KMS-11 (cell line): ENCODE measurements at regions not wholly inside any gene's neighbourhood (a gene's known extent, or its start where the extent isn't known, plus 50 kb on each side); places are given as distances from the start of the nearest gene placed in this dataset.

Experiments
- H2AFZ ChIP-seq: fragments of 200-600 bp; sonication (generic); 2 replicates; pipeline ENCODE4 v1.6.1; 2016; ENCODE audit warnings: antibody characterized with exemption, mixed run types, low read depth
- H3K27ac ChIP-seq: fragments of 200-600 bp; sonication (generic); 2 replicates; pipeline ENCODE4 v1.6.1; 2016; ENCODE audit warnings: mild to moderate bottlenecking, mixed run types
- H3K27me3 ChIP-seq: fragments of 200-600 bp; sonication (generic); 2 replicates; pipeline ENCODE4 v1.6.1; 2017; ENCODE audit warnings: mild to moderate bottlenecking, low read depth, mixed run types, moderate library complexity; ENCODE audit not compliant: insufficient read depth
- H3K36me3 ChIP-seq: fragments of 200-600 bp; sonication (generic); 2 replicates; pipeline ENCODE4 v1.6.1; 2017; ENCODE audit warnings: mild to moderate bottlenecking, mixed run types; ENCODE audit not compliant: insufficient read depth
- H3K4me1 ChIP-seq: fragments of 200-600 bp; sonication (generic); 2 replicates; pipeline ENCODE4 v1.6.1; 2016; ENCODE audit warnings: mild to moderate bottlenecking, low read depth, mixed run types; ENCODE audit not compliant: poor library complexity, severe bottlenecking
- H3K4me2 ChIP-seq: fragments of 200-600 bp; sonication (generic); 2 replicates; pipeline ENCODE4 v1.7.0; 2016; ENCODE audit warnings: mild to moderate bottlenecking, mixed run types
- H3K4me3 ChIP-seq: fragments of 200-600 bp; sonication (generic); IDR thresholded peaks from 2 replicates; pipeline ENCODE4 v1.6.1; 2017; ENCODE audit warnings: low read depth, low read length, mixed read lengths; ENCODE audit not compliant: insufficient read depth
- H3K79me2 ChIP-seq: fragments of 200-600 bp; sonication (generic); 2 replicates; pipeline ENCODE4 v1.6.1; 2016; ENCODE audit warnings: low read depth, mixed run types; ENCODE audit not compliant: insufficient read depth
- H3K9ac ChIP-seq: fragments of 200-600 bp; sonication (generic); 2 replicates; pipeline ENCODE4 v1.6.1; 2016; ENCODE audit warnings: mild to moderate bottlenecking, mixed run types
- H4K20me1 ChIP-seq: fragments of 200-600 bp; sonication (generic); 2 replicates; pipeline ENCODE4 v1.6.1; 2016; ENCODE audit warnings: mild to moderate bottlenecking, mixed run types; ENCODE audit not compliant: insufficient read depth
- TF ChIP-seq, protein P1 (sequence below): fragments of 200-600 bp; sonication (generic); conservative IDR thresholded peaks from 2 replicates; pipeline ENCODE4 v1.6.1; 2017; ENCODE audit warnings: low read depth, mild to moderate bottlenecking, antibody characterized with exemption, low read length, moderate library complexity, mixed read lengths

DNA sequence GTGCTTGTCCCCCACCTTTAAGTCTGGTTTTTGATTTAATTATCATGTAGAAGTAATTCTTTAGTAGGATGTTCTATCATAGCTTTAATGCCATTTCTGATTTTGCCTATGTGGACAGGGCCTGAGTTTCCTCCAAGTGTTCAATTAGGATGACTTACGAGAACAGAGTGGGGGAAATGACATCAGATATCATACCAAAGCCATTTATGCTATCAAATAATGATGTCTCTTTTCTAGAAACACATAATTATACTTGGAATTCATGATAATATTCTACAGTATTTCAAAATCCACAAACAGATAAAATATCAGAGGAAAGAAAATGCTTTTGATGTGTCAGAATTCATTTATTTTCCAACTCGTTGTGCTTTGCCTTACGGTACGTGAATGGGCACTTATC is 165.9 kb upstream of the SPRED2 start:
- no peaks in the 10 kb centered on the region for H4K20me1 ChIP-seq
- no peaks in the 10 kb centered on the region for H3K27me3 ChIP-seq
- no peaks in the 10 kb centered on the region for H3K4me1 ChIP-seq
- H3K4me3 ChIP-seq, result no peak overlapping the region
- H3K79me2 ChIP-seq, result no peaks in the 10 kb centered on the region
- H3K36me3 ChIP-seq, result no peaks in the 10 kb centered on the region
- TF ChIP-seq, protein P1, sequence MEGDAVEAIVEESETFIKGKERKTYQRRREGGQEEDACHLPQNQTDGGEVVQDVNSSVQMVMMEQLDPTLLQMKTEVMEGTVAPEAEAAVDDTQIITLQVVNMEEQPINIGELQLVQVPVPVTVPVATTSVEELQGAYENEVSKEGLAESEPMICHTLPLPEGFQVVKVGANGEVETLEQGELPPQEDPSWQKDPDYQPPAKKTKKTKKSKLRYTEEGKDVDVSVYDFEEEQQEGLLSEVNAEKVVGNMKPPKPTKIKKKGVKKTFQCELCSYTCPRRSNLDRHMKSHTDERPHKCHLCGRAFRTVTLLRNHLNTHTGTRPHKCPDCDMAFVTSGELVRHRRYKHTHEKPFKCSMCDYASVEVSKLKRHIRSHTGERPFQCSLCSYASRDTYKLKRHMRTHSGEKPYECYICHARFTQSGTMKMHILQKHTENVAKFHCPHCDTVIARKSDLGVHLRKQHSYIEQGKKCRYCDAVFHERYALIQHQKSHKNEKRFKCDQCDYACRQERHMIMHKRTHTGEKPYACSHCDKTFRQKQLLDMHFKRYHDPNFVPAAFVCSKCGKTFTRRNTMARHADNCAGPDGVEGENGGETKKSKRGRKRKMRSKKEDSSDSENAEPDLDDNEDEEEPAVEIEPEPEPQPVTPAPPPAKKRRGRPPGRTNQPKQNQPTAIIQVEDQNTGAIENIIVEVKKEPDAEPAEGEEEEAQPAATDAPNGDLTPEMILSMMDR, result no peak
- H2AFZ ChIP-seq, result no peak overlapping the region
- H3K9ac ChIP-seq, result no peak overlapping the region
- H3K27ac ChIP-seq, result no peak overlapping the region
- H3K4me2 ChIP-seq, result no peak overlapping the region

DNA sequence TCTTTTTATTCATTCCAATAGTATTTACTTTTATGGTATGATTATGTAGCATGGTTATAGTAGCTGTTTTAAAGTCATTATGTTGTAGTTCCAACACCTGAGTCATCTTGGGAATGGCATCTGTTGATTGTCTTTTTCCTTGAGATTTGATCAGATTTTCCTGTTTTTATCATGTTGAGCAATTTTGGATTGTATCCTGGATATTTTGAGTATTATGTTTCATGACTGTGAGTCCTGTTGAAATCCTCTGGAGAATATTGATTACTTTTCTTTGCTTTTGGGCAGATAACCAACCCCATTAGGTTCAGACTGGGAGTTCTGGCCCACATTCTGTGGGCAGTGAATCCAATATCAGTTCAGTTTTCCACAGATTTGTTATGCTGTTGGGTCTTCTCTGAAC is 163.2 kb upstream of the SPRED2 start:
- Histone ChIP-seq H3K4me3 (no peak overlapping the region), H4K20me1 (no peaks in the 10 kb centered on the region), H3K79me2 (no peaks in the 10 kb centered on the region), H3K9ac (no peak overlapping the region), H3K4me2 (no peak overlapping the region), H3K4me1 (no peaks in the 10 kb centered on the region), H3K27me3 (no peaks in the 10 kb centered on the region), H3K36me3 (no peaks in the 10 kb centered on the region), H3K27ac (no peak overlapping the region), H2AFZ (no peak overlapping the region)
- TF ChIP-seq, protein P1, result no peak

DNA sequence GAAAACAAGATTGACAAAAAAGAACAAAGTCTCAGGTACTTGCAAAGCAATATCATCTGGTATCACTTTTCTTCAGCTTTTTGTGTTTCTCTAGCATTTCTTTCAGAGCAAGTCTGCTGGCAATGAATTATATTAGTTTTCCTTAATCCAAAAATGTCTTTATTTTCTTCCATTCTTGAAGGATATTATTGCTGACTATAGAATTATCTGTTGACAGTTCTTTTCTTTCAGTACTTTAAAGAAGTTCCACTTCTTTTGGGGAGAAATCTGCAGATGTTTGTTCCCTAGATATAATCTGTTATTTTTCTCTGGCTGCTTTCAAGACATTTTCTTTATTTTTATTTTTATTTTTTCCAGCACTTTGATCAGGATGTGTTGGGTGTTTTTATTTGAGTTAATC is 161.8 kb upstream of the SPRED2 start:
- H3K4me3 ChIP-seq, result no peak overlapping the region
- TF ChIP-seq, protein P1, result no peak

GRCh38 chr2:65589667-65590066 is 157.3 kb upstream of the SPRED2 start:
- H4K20me1 ChIP-seq, result no peaks in the 10 kb centered on the region
- H3K4me1 ChIP-seq, result no peaks in the 10 kb centered on the region
- H3K36me3 ChIP-seq, result no peaks in the 10 kb centered on the region
- H3K27ac ChIP-seq, result no peak overlapping the region
- no peak overlapping the region for H3K9ac ChIP-seq
- TF ChIP-seq, protein P1, result no peak
- H3K4me3 ChIP-seq, result no peak overlapping the region
- no peak overlapping the region for H3K4me2 ChIP-seq
- H2AFZ ChIP-seq, result no peak overlapping the region
- H3K27me3 ChIP-seq, result no peaks in the 10 kb centered on the region
- no peaks in the 10 kb centered on the region for H3K79me2 ChIP-seq

More for the DNA sequence above, 161.8 kb upstream of the SPRED2 start:
- H3K4me1 ChIP-seq, result no peaks in the 10 kb centered on the region
- no peak overlapping the region for H3K4me2 ChIP-seq
- no peak overlapping the region for H3K27ac ChIP-seq
- no peaks in the 10 kb centered on the region for H4K20me1 ChIP-seq
- H3K79me2 ChIP-seq, result no peaks in the 10 kb centered on the region
- no peaks in the 10 kb centered on the region for H3K36me3 ChIP-seq
- H3K27me3 ChIP-seq, result no peaks in the 10 kb centered on the region
- H2AFZ ChIP-seq, result no peak overlapping the region
- H3K9ac ChIP-seq, result no peak overlapping the region
